OCI-LY7 (cell line): ENCODE measurements at regions not wholly inside any gene's neighbourhood (a gene's known extent, or its start where the extent isn't known, plus 50 kb on each side); places are given as distances from the start of the nearest gene placed in this dataset.

Experiments used
- BruUV-seq: library from RNA; stranded (reverse); fragments of 400-500 nt; replicated peaks from 2 replicates; lab custom pipeline; 2021; lab: Mats Ljungman, UMichigan
- CTCF ChIA-PET: fragments of 300-600 bp; sonication (Branson Sonifier 250); formaldehyde crosslinking; loops from one replicate; lab custom pipeline; 2022; ENCODE audit warnings: antibody characterized with exemption; ENCODE audit not compliant: unreplicated experiment; lab: Charles Lee
- POLR2A ChIA-PET: fragments of 300-600 bp; sonication (Branson Sonifier 250); formaldehyde crosslinking; loops from one replicate; lab custom pipeline; 2022; ENCODE audit warnings: antibody characterized with exemption; lab: Charles Lee
- DNase-seq: peaks from one replicate; pipeline ENCODE4 v3.0.0-alpha.2; 2015; ENCODE audit warnings: low spot score
- H2AFZ ChIP-seq: fragments of 200-600 bp; sonication (generic), shearing (Covaris generic); 2 replicates; pipeline ENCODE4 v1.6.1; 2014; ENCODE audit warnings: mild to moderate bottlenecking, antibody characterized with exemption, low read length, moderate library complexity
- H3K27ac ChIP-seq: fragments of 200-600 bp; sonication (generic); 2 replicates; pipeline ENCODE4 v1.5.1; 2014; ENCODE audit warnings: mixed run types, low read depth, mild to moderate bottlenecking, moderate library complexity, low read length, inconsistent platforms; ENCODE audit not compliant: poor library complexity, severe bottlenecking
- H3K36me3 ChIP-seq: fragments of 200-600 bp; sonication (generic); 2 replicates; pipeline ENCODE4 v1.6.1; 2014; ENCODE audit warnings: mild to moderate bottlenecking, antibody characterized with exemption, low read length, moderate library complexity, mixed read lengths; ENCODE audit not compliant: insufficient read depth
- H3K4me1 ChIP-seq: fragments of 200-600 bp; sonication (generic); 2 replicates; pipeline ENCODE4 v1.5.1; 2014; ENCODE audit warnings: mild to moderate bottlenecking, low read length; ENCODE audit not compliant: insufficient read depth, poor library complexity, severe bottlenecking
- H3K4me2 ChIP-seq: fragments of 200-600 bp; sonication (generic); 2 replicates; pipeline ENCODE4 v1.6.1; 2014; ENCODE audit warnings: mild to moderate bottlenecking, low read length
- H3K4me3 ChIP-seq: fragments of 200-600 bp; sonication (generic); 2 replicates; pipeline ENCODE4 v1.5.1; 2014; ENCODE audit warnings: mild to moderate bottlenecking, low read depth, low read length; ENCODE audit not compliant: poor library complexity, severe bottlenecking
- H3K79me2 ChIP-seq: fragments of 200-600 bp; sonication (generic); 2 replicates; pipeline ENCODE4 v1.6.1; 2016; ENCODE audit warnings: low read depth, mild to moderate bottlenecking, low read length, moderate library complexity, mixed read lengths; ENCODE audit not compliant: insufficient read depth
- H3K9me2 ChIP-seq: fragments of 200-600 bp; sonication (generic); 2 replicates; pipeline ENCODE4 v1.6.1; 2016; ENCODE audit warnings: mild to moderate bottlenecking, low read length, mixed read lengths; ENCODE audit not compliant: insufficient read depth
- H3K9me3 ChIP-seq: fragments of 200-600 bp; sonication (generic); 2 replicates; pipeline ENCODE4 v1.6.1; 2014; ENCODE audit warnings: mild to moderate bottlenecking, mixed run types, low read length, mixed read lengths
- H4K20me1 ChIP-seq: fragments of 200-600 bp; sonication (generic); 2 replicates; pipeline ENCODE4 v1.6.1; 2014; ENCODE audit warnings: mild to moderate bottlenecking, antibody characterized with exemption, low read length, moderate library complexity, mixed read lengths; ENCODE audit not compliant: insufficient read depth
- EZH2phosphoT487 ChIP-seq: fragments of 200-600 bp; sonication (generic); IDR thresholded peaks from 2 replicates; pipeline ENCODE4 v1.6.1; 2018; ENCODE audit warnings: low read depth, borderline replicate concordance, mild to moderate bottlenecking, mixed run types, antibody characterized with exemption, low read length, moderate library complexity, mixed read lengths
- intact Hi-C: fragments of 100-400 bp; cut with micrococcal nuclease; formaldehyde crosslinking; loops from one replicate; pipeline ENCODE4 v1.10.0; 2022; ENCODE audit not compliant: unreplicated experiment
- TF ChIP-seq, protein P1 (sequence below): fragments of 200-600 bp; sonication (generic); conservative IDR thresholded peaks from 2 replicates; pipeline ENCODE4 v1.5.1; 2014; ENCODE audit warnings: mild to moderate bottlenecking, antibody characterized with exemption, low read length, moderate library complexity, mixed read lengths

GRCh38 chr14:56702515-56702914 is 107.8 kb downstream of the OTX2 start:
- Histone ChIP-seq H3K79me2 (no peaks in the 10 kb centered on the region), H3K27ac (no peak overlapping the region), H3K9me2 (no peaks in the 10 kb centered on the region), H3K9me3 (no peaks in the 10 kb centered on the region), H4K20me1 (no peaks in the 10 kb centered on the region), H2AFZ (no peak overlapping the region), H3K4me2 (no peak overlapping the region), H3K4me3 (no peak overlapping the region), H3K4me1 (no peaks in the 10 kb centered on the region), H3K36me3 (no peaks in the 10 kb centered on the region)
- intact Hi-C loops, result no loop called here
- ChIA-PET POLR2A (no interaction called here), CTCF (no interaction called here)
- no peak for TF ChIP-seq EZH2phosphoT487
- TF ChIP-seq, protein P1, sequence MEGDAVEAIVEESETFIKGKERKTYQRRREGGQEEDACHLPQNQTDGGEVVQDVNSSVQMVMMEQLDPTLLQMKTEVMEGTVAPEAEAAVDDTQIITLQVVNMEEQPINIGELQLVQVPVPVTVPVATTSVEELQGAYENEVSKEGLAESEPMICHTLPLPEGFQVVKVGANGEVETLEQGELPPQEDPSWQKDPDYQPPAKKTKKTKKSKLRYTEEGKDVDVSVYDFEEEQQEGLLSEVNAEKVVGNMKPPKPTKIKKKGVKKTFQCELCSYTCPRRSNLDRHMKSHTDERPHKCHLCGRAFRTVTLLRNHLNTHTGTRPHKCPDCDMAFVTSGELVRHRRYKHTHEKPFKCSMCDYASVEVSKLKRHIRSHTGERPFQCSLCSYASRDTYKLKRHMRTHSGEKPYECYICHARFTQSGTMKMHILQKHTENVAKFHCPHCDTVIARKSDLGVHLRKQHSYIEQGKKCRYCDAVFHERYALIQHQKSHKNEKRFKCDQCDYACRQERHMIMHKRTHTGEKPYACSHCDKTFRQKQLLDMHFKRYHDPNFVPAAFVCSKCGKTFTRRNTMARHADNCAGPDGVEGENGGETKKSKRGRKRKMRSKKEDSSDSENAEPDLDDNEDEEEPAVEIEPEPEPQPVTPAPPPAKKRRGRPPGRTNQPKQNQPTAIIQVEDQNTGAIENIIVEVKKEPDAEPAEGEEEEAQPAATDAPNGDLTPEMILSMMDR, result no peak
- DNase-seq, result no peak
- BruUV-seq, result no TSS peak
